Heart left ventricle (tissue), 16 donors: ENCODE measurements at regions not wholly inside any gene's neighbourhood (a gene's known extent, or its start where the extent isn't known, plus 50 kb on each side); places are given as distances from the start of the nearest gene placed in this dataset.

Experiments used
- ATAC-seq, 4 donors: fragments of 200-7000 bp; cut with Tn5 transposase; one replicate each; pipeline ENCODE4 v1.9.1; 2020 to 2022; ENCODE audit warnings: moderate library complexity in 4 of 4, mild to moderate bottlenecking in 3 of 4, moderate number of reproducible peaks in 1 of 4
- DNase-seq, 5 donors: peaks; one replicate each; pipeline ENCODE4 v3.0.0-alpha.2; 2020
- H3K27ac ChIP-seq, 12 donors: fragments of 200-600 bp; sonication (generic) in 4 of 12; one replicate each; pipeline versions ENCODE4 v1.5.0 to v1.8.0; 2016 to 2022; ENCODE audit warnings: mild to moderate bottlenecking in 2 of 12
- H3K27me3 ChIP-seq, 9 donors: fragments of 200-600 bp; sonication (generic) in 2 of 9; one replicate each; pipeline versions ENCODE4 v1.5.1 to v1.8.0; 2016 to 2022; ENCODE audit warnings: mild to moderate bottlenecking in 3 of 9
- H3K36me3 ChIP-seq, 9 donors: fragments of 200-600 bp; sonication (generic) in 2 of 9; one replicate each; pipeline versions ENCODE4 v1.5.0 to v1.8.0; 2018 to 2022; ENCODE audit warnings: mild to moderate bottlenecking in 2 of 9
- H3K4me1 ChIP-seq, 12 donors: fragments of 200-600 bp; sonication (generic) in 4 of 12; one replicate each; pipeline versions ENCODE4 v1.5.0 to v1.8.0; 2016 to 2022; ENCODE audit warnings: mild to moderate bottlenecking in 3 of 12
- H3K4me3 ChIP-seq, 12 donors: fragments of 200-600 bp; sonication (generic) in 4 of 12; one replicate each; pipeline versions ENCODE4 v1.5.0 to v1.8.0; 2017 to 2022; ENCODE audit warnings: mild to moderate bottlenecking in 9 of 12, moderate library complexity in 4 of 12
- H3K9me3 ChIP-seq, 12 donors: fragments of 200-600 bp; sonication (generic) in 4 of 12; one replicate each; pipeline versions ENCODE4 v1.5.0 to v1.8.0; 2016 to 2022; ENCODE audit warnings: mild to moderate bottlenecking in 1 of 12
- CTCF ChIP-seq, 12 donors: fragments of 200-600 bp; sonication (generic) in 4 of 12; IDR thresholded peaks; one replicate each; pipeline versions ENCODE4 v1.5.0 to v1.8.0; 2018 to 2022; ENCODE audit warnings: antibody characterized with exemption in 12 of 12, mild to moderate bottlenecking in 5 of 12
- POLR2A ChIP-seq, 2 donors: fragments of 450-650 bp; IDR thresholded peaks; one replicate each; pipeline ENCODE4 v1.6.1; 2017; ENCODE audit warnings: antibody characterized with exemption in 2 of 2, mild to moderate bottlenecking in 2 of 2, moderate library complexity in 2 of 2
- WGBS, 4 donors: extraction: QIAGEN DNeasy Blood & Tissue Kit in 2 of 4; methylation state at CpG; one replicate each; pipeline versions ENCODE4 v1.1.5 to v1.1.7; 2013 to 2018; 5-methylcytosine and 5-hydroxymethylcytosine counted together
- intact Hi-C, 10 donors: fragments of 100-400 bp; cut with DNase I; formaldehyde crosslinking; loops; one replicate each; pipeline versions ENCODE4 v1.11.1 to v1.14.2; 2022
- donor health status: ischemic (EF 13 %, LVEDD 7.1; RV severe dilation, severe dysfunction).
- donor health status: healthy with polysubstance abuse.
- donor health status: DM: no; HTN: yes; CAD: no.
- donor health status: DM: no; HTN: no; CAD: no.
- donor health status: ischemic (EF 25% LVEDD 6.9; RV normal size, moderate dysfunction).
- donor health status: ischemic (EF 25% LVEDD 5.7; RV mildly dilated, moderate dysfunction).
- donor health status: healthy.
- donor health status: DM: yes; HTN: yes; CAD: no.
- donor health status: ischemic (EF 35%, LVEDD 5.7; RV mildly dilated, moderate dysfunction).
- donor health status: nonischemic (EF 11% LVEDD 7.7; RV severe dilation, severe dysfunction).
- donor health status: DM: yes; HTN: yes; CAD: no.
- donor health status: PGD.
- donor health status: ischemic (EF 29% LVEDD 5.4; RV normal size, mild dysfunction).
- donor health status: nonischemic (EF 23%, LVEDD 6.1; RV moderate dilation, normal function).

- 73 to 86% (median 82%) methylated on average over 5 of the region's 5 CpGs for WGBS, 4 donors
These were observed 140.9 kb upstream of the KLF3 start for GRCh38 chr4:38523054-38523453.

GRCh38 chr4:38523524-38524448, 140.2 kb upstream of the KLF3 start:
- Histone ChIP-seq H3K9me3 (no peaks in the 10 kb centered on the region), H3K27me3 (no peaks in the 10 kb centered on the region), H3K36me3 (no peaks in the 10 kb centered on the region), H3K4me3 (peak overlapping the region in 2 of 12 donors; percentile 7 to 34), H3K4me1 (peaks cover 0 to 37% (median 0%) of the 10 kb centered on the region in 12 donors), H3K27ac (peak overlapping the region in 3 of 12 donors; percentile 17 to 84 (median 39))
- peak in 3 of 4 donors; percentile 58 to 61 (median 61) for ATAC-seq
- TF ChIP-seq POLR2A (IDR thresholded peaks at IDR 0.05), result no peak
- no peak for TF ChIP-seq CTCF (IDR thresholded peaks at IDR 0.05)
- 85 to 89% (median 87%) methylated on average over 16 of the region's 16 CpGs for WGBS, 4 donors
- intact Hi-C loops, result no loop called here
- no peak for DNase-seq

More at GRCh38 chr4:38523054-38523453, 140.9 kb upstream of the KLF3 start:
- Histone ChIP-seq H3K27ac (peak overlapping the region in 1 of 12 donors; percentile 84), H3K36me3 (no peaks in the 10 kb centered on the region), H3K4me1 (peaks cover 0 to 33% (median 0%) of the 10 kb centered on the region in 12 donors), H3K9me3 (no peaks in the 10 kb centered on the region), H3K27me3 (no peaks in the 10 kb centered on the region), H3K4me3 (no peak overlapping the region)
- peak in 2 of 4 donors; percentile 42 to 54 for ATAC-seq
- peak in 1 of 5 donors; percentile 29 for DNase-seq
- intact Hi-C loops, result no loop called here
- TF ChIP-seq CTCF (IDR thresholded peaks at IDR 0.05), result no peak
- no peak for TF ChIP-seq POLR2A (IDR thresholded peaks at IDR 0.05)

- Histone ChIP-seq H3K27me3 (no peaks in the 10 kb centered on the region), H3K4me3 (no peak overlapping the region), H3K4me1 (peaks cover 0 to 49% (median 2%) of the 10 kb centered on the region in 12 donors), H3K27ac (no peak overlapping the region), H3K9me3 (no peaks in the 10 kb centered on the region), H3K36me3 (no peaks in the 10 kb centered on the region)
- no peak for TF ChIP-seq CTCF (IDR thresholded peaks at IDR 0.05)
- no peak for TF ChIP-seq POLR2A (IDR thresholded peaks at IDR 0.05)
- 46 to 91% (median 80%) methylated on average over 5 of the region's 5 CpGs for WGBS, 4 donors
- no peak for ATAC-seq
- no peak for DNase-seq
- intact Hi-C loops, result no loop called here
These were observed 137.6 kb upstream of the KLF3 start for GRCh38 chr4:38526412-38526811.
